ENCODE measurements at regions not wholly inside any gene's neighbourhood (a gene's known extent, or its start where the extent isn't known, plus 50 kb on each side); places are given as distances from the start of the nearest gene placed in this dataset.

- in situ Hi-C loops (cut with MboI; ENCODE audit: low sequenced_read_pairs): no loop called here
Observed at GRCh38 chr7:47049234-47049774, 532.6 kb downstream of the TNS3 start.

- in situ Hi-C loops (cut with MboI; ENCODE audit: low sequenced_read_pairs): no loop called here
Observed at GRCh38 chr7:47047384-47047783, 534.5 kb downstream of the TNS3 start.

DNA sequence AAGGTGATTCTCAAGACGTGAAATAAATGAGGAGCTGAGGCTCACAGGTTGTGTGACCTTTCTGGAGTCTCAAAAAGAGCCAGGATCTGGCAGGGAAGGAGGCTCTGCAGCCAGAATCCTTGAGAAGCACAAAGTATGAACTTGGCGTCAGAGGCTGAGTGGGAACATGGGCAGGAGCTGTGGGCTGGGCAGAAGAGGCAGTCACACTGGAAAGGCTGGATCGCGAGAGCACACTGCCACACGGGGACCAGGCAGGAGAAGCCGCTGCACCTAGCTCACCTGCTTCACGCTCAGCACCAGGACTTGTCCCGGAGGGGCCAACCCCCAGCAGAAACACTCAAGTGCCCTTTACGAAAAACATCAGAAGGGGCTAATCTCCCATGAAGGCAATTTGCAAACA is 535.0 kb downstream of the TNS3 start:
- in situ Hi-C loops (cut with MboI; ENCODE audit: low sequenced_read_pairs): no loop called here

DNA sequence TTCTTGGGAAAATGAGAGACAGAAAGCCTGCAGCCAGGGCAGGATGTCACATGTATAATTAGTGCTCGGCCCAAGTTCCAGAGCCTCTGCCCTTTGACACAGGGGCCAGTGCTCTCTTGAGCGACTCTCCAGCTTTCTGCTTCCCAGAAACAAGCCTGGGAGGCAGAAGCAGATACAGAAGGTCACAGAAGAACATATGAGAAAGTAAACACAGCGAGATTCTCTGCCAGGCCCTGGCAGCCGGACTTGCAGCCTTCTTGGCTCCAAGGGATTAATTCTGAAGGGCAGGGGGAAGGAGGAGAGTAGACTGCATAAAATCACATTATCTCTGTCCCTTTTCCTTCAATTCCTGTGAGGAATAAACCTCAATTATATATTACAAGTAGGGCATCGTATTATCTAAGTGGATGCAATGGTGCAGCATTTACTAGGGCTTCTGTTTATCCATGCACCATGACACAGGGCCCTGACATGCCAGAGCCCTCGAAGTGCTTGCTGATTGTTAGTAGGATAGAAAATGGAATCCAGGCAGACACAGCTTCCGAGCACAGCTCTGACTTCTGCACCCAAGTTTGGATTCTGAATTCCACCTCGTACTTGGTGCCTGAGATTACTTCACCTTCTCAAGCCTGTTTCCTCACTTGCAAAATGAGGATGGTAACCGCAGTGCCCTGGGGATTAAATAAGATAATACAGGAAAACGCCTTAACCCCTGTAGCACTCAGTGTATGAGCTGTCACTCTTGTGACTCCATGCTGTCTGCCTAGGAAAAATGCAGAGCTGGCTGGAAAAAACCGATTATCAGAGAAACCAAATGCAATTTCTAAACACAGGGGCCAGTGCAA is 536.5 kb downstream of the TNS3 start:
- in situ Hi-C loops (cut with MboI; ENCODE audit: low sequenced_read_pairs): no loop called here

DNA sequence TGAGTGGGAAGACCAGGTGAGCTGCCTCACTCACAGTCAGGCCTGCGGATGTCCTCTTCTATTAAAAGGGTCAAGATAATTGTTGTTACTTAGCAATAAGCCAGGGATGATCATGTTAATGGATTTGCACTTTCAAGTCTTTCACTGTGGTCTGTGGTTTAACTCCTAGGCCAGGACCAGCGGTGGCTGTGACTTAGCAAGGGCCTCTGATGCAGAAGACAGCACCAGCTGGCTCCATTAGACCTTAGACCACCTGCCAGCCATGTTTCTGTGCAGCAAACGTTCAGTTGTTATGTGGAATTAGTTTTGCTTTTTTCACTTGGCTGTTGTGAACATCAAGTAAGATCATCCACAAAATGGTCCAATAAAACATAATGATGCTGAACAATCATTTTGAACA is 537.3 kb downstream of the TNS3 start:
- in situ Hi-C loops (cut with MboI; ENCODE audit: low sequenced_read_pairs): no loop called here

DNA sequence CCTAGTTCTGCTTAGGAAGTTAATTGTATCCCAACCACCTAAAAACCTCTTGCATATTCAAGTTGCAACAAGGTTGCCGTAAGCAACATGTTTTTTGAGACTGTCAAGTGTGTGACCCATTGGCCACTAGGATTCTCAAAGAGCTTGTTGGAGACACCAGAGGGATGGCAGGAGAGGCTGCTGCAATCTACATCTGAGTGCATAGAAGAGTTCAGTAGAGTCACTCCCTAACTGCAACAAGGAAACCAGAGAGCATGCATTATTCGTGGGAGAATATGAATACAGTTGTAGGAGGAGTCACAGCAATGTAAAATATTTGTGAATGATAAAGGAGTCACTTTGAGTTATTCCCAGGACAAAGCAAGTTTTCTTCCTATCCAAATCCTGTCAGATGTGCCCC is 538.6 kb downstream of the TNS3 start:
- in situ Hi-C loops (cut with MboI; ENCODE audit: low sequenced_read_pairs): no loop called here

GRCh38 chr7:47042669-47043068 is 539.2 kb downstream of the TNS3 start:
- in situ Hi-C loops (cut with MboI; ENCODE audit: low sequenced_read_pairs): no loop called here

- in situ Hi-C loops (cut with MboI; ENCODE audit: low sequenced_read_pairs): no loop called here
Observed at GRCh38 chr7:47040795-47041347, 541.0 kb downstream of the TNS3 start.

DNA sequence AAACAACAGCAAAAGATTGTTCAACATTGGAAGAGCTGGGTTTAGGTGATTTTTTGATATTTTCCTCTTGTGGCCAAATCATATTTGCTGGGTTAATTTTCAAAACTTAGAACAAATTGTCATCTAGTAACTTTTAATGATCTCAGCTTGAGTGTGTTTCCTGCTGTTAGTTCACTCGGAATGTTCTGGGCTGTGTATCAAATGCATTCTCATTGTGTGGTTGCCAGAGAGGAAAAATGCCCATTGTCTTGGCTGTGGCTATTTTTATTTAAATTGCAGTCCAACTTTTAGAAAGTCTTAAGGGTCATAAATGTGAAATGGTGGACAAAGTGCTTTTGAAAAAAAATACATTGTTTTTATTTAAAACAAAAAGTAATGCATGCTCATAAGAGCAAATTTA is 542.0 kb downstream of the TNS3 start:
- in situ Hi-C loops (cut with MboI; ENCODE audit: low sequenced_read_pairs): no loop called here

DNA sequence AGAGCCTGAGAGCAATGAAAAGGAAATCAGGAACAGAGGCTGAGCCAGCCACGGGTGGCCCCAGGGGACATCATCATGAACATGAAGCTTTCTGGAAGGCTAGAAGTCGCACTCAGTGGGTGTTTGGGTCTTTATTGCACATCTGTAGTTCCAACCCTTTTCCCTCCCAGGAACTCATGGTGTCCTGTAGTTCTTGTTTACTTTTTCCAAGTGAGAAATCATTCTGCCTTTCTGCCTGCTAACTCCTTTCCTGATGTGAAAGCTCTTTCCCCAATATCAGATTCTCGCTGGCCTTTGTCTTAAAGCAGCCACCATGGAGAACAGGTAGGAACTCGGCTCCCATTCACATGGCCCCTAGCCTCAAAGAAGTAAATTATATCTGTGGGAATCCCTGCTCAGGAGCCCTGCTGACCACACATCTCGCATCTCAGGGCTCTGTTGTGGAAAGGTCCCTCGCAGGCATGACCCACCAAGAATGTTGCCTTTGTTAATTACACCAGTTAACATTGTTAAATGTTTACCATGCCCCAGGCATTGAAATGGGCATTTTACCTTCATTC is 542.7 kb downstream of the TNS3 start:
- in situ Hi-C loops (cut with MboI; ENCODE audit: low sequenced_read_pairs): no loop called here

DNA sequence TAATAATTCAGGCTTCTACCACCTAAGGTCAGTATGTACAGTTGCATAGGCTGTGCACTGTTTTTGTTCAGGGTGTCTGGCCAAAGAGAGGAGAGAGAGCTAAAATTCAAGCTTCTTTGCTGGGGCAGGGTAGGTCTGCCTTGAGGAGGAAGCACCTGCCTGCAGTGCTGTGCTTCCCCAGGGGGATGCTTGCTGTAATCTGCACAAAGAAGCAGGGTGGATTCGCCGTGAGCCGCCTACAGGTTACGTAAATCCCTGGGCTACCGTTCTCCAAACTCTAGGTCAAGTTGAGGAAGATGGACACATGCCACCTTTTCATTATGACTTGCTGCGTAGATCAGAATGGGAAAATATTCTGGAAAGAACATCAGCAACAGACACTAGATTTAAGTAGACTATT is 543.3 kb downstream of the TNS3 start:
- in situ Hi-C loops (cut with MboI; ENCODE audit: low sequenced_read_pairs): no loop called here

DNA sequence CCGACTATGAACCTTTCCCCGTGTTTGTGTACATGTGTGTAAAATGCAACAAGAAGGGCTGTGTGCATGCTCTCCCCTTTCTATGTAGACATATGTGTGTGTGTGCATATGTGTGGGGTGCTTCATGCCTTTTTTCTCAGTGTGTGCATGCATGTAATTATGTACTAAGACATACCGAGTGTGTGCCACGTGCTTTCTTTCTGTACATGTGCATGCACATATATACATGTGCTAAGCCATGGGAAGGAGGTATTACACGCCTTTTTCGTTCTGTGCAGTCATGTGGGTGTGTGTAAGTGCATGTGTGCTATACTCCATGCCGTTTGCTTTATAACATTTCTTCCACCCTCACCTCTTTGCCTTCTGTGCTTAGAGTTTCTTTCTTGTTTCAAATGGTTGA is 544.3 kb downstream of the TNS3 start:
- in situ Hi-C loops (cut with MboI; ENCODE audit: low sequenced_read_pairs): no loop called here

DNA sequence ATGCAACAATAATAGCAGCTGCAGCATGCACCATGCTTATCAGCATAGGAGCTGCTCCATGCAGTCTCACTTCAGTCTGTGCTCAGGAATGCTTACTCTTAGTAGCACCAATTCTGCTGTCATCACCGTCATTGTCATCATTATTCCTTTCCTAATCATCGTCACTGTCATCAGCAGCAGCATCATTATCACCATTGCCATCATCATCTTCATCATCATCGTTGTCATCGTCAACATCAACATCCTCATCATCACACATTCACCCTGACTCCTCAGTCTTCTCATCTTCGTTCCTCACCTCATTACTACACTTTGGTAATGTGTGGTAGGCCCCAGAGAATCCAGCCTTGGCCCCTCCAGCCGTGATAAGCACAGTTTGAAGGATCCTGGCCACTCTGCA is 545.0 kb downstream of the TNS3 start:
- in situ Hi-C loops (cut with MboI; ENCODE audit: low sequenced_read_pairs): no loop called here

DNA sequence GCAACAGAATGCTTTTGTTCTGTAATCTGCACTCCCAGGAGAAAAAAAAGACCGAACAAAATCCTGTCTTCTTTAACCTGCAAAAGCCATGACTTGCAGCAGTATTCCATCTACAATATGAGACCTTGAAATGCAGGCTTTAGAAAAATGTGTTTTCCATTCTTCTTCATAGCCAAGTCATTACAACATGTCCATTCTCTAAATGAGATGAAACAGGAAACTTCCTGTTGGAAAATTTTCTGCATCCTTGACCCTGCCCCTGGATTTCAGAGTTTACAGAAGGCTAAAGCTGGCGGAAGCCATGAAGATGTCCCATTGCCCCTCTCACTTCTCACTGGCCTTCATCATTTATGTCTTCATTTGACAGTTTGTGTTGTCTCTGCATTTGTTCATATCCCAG is 546.4 kb downstream of the TNS3 start:
- in situ Hi-C loops (cut with MboI; ENCODE audit: low sequenced_read_pairs): no loop called here

GRCh38 chr7:47034180-47034579 is 547.7 kb downstream of the TNS3 start:
- in situ Hi-C loops (cut with MboI; ENCODE audit: low sequenced_read_pairs): no loop called here

GRCh38 chr7:47032536-47032908 is 549.4 kb downstream of the TNS3 start:
- in situ Hi-C loops (cut with MboI; ENCODE audit: low sequenced_read_pairs): no loop called here

GRCh38 chr7:47031786-47032535 is 550.0 kb downstream of the TNS3 start:
- in situ Hi-C loops (cut with MboI; ENCODE audit: low sequenced_read_pairs): no loop called here

DNA sequence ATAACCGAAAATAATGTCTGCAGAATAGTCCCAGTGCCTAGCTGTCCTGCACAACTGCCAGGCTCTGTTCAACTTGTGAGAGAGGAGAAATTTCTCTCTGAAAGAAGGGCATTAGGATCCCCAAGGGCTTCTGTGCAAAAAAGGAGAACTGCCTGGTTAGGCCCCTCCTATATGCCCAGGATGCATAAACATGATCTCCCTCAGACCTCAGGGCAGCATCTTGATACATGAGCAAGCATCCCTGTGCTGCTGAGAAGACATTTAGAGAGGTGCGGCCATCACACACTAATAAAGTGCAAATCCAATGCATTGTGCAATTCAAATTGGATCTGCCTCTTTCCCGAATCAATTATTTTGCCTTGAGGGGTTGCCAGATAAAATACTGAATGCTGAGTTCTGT is 553.6 kb downstream of the TNS3 start:
- in situ Hi-C loops (cut with MboI; ENCODE audit: low sequenced_read_pairs): no loop called here

DNA sequence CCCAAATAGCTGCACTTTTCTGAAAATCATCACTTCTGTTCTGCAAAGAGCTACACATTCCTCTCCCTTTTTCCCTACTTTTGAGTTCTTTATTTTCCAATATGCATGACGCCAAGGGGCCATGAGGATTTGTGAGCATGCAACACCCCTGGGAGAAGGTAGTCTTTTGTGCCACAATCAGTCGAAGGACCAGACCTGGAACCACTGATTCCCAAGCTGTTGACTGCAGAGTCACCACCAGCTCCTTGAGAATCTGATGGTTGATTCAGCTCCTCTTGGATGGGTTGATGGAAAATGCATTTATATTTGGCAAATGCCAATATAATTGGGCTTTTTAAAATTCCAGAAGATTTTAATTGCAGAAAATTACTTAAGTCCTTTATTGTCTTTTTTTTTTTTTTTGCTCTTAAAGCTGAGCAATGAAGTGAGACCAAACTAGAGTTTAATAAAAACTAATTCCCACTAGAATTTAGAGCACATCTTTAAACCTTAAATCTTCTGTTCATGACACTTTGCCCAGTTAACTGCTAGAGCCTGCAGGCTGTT is 554.1 kb downstream of the TNS3 start:
- in situ Hi-C loops (cut with MboI; ENCODE audit: low sequenced_read_pairs): no loop called here

DNA sequence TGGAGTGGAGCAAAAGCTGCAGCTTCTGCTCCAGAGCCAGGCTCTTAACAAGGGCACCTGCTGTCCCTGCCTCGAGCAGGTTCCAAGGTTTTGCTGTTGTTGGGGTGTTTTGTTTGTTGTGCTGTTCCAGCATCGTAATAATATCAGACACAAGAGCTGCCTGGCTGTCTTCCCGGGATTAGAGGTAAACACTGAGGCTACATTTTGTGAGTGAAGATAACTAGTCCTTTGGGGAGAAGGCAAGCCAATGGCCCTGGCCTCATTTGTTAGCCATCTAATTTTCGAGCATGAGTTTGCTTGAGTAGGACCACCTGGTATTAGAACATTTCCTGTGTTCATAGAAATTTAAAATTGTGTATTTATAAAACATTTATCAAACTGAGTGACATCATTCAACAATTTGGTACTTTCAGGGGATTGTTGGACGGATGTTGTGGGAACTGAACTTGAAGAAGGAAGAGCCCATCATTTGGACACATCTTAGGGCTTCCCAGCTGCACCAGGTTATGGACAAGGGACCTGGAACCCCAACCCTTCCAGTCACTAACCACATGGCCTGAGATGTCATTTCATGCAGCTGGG is 555.0 kb downstream of the TNS3 start:
- in situ Hi-C loops (cut with MboI; ENCODE audit: low sequenced_read_pairs): no loop called here

DNA sequence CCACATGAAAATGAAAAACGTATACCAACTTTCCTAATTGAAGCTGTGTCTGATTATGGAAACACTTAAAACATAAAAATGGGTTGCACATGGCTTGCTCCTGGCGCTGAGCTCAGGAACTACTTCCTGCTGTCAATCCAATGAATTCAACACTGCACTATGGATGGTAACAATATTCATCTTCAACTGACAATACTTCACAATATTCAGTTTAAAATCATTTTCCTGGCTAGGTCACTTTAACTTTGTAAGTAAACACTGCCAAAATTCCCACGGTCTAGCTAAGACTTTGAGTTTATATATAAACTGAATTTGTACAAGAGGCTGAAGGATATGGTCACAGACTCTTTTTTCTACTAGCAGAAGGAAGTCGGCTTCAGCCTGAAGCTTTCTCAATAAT is 556.9 kb downstream of the TNS3 start:
- in situ Hi-C loops (cut with MboI; ENCODE audit: low sequenced_read_pairs): no loop called here

Data from HL-60/S4 treated with retinoic acid at 250 ng/mL for 4 days and 3 days (cell line).